SW480 (cell line): ENCODE measurements at regions not wholly inside any gene's neighbourhood (a gene's known extent, or its start where the extent isn't known, plus 50 kb on each side); places are given as distances from the start of the nearest gene placed in this dataset.
"Not testable (repeated sequence)": the region's sequence is repeated elsewhere in the genome, so short reads cannot be mapped to it uniquely, and the experiment has no call there.

ENCODE experiments used
- DNase-seq: peaks from one replicate; pipeline ENCODE4 v3.0.0-alpha.2; 2016; ENCODE audit warnings: low spot score

DNA sequence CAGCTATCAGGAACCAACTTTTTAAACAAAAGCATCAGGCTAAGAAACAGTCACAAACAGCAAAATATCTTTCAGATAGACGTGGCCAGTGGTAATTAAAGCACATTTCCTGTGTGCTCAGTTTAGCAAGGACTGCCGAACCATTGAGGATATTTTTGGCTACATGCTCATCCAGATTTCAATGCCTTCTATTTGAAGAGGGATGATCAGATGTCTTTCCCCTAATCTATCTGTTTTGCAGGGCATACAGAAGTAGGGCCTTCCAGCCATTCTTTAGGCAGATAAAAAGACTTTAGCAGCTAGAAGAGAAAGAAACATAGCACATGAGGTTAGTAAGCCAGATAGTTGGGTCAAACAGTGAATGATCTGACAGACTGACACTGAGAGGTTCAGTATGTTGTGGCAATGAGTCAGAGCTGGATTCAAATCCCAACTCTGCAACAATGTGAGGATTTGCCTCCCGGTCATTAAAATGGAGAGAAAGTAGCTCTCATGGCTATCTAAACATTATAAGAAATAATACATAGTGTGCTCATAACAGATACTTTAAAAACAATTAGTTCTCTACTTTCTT, 100.0 kb upstream of the PRKG2 start:
- no peak for DNase-seq

DNA sequence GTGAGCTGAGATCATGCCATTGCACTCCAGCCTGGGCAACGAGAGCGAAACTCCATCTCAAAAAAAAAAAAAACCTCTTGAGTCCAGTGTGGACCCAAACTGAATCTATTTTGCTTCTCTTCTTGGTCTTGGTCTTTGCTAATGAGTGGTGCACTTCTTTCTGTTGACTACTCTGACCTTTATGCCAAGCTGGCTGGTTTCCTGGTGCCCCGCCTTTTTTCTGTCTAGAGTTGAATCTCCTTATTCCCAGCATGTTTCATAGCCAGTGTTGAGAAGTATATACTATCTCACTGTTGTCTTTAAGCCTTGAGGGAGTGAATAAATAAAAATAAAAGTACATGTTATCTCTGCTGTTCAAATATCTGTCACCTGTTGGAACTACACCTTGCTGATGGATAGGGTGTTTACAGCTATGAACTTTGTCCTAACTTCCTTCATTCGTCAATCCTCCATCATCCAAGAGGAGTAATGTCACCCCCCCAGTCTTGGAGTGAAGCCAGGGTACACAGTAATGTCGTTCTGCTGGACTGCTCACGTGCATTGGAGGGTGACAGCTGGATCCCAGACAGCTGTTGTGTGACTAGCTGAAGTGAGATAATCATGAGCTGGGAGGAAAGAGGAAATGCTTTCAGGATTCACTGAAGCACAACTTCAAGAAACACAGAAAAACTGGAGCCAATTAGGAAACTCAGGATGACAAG, 99.3 kb upstream of the PRKG2 start:
- DNase-seq: peak; percentile 2

DNA sequence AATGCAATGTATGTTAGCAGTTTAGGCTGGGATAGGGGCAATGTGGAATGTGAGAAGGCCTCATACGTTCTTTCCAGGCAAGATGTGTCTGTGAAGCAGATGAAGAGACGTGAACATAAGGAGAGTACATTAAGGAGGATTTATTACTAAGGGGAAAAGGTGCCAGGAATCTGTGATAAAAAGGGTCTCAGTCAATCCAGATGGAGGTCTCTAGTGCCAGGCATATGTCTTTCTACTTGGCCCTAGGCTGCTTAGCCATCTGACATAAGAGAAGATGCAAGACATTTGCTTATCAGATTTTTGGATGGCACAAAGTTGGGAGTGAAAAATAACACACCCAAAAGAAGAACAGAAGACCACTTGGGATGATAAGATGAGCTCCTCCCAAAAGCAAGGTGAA, 93.0 kb upstream of the PRKG2 start:
- DNase-seq: no peak

DNA sequence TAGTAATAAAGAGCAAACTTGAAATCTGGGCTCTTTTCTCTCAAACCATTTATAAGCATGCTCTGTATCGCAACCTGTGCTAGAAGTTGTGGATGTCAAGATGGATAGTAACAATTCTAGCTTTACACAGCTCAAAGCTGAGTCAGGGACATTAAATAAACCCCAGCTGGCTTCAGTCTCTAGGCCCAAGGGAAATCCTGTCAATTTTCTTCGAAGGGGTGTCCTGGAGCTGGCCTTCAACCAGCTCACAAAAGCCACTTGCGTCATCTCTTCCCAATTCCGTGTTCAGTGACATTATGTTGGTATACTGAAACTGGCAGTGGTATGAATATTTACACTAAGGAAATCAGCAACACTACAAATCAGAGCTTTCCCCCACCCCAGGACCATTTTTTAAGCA, 89.8 kb upstream of the PRKG2 start:
- DNase-seq: no peak

DNA sequence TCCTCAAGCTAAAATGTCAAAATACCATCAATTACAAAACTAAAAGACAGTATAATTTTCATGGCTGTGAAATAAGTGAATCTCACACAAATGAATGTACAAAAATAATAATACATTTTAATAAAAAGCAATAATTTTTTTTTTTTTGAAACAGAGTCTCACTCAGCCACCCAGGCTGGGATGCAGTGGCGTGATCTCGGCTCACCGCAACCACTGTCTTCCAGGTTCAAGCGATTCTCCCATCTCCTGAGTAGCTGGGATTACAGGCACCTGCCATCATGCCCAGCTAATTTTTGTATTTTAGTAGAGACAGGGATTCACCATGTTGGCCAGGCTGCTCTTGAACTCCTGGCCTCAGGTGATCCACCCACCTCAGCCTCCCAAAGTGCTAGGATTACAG, 85.3 kb upstream of the PRKG2 start:
- DNase-seq: not testable (repeated sequence)

DNA sequence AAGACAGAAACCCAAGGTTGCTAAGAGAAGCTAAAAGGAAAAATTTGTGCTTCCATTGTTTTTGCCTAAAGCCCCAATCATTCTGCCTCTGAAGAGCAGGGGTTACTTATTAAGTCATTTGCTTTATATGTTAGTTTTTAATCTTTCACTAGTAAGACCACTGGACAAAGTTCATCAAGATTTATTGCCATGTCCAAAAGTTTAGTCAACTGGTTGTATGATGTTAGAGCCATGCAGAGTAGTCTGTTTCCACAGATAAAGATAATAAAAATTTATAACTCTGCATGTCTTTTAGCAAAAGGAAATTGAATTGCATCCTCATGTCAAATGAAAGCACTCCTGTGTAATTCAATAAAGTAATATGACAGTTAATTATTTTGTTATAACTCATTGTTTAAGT, 75.8 kb upstream of the PRKG2 start:
- no peak for DNase-seq

DNA sequence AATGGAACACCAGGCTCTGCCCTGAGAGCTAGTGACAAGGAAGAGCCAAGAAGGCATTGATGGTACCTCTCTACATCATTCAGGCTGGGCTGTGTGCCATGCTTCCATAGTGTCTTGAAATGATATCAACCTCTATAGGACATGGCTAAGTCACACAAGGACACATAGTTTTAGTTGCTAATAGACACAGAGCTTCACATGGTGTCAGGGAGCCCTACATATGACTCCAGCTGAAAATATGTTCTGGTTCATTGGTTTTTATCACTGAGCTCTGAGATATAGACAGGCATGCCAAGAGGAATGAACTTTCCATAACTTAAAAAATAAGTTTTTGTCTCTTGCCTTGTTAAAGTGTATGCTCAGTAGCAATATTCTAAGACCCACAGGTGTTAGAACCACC, 72.1 kb upstream of the PRKG2 start:
- no peak for DNase-seq

- no peak for DNase-seq
Observed at GRCh38 chr4:81282131-81282530, 67.1 kb upstream of the PRKG2 start.

GRCh38 chr4:81274460-81274859, 59.4 kb upstream of the PRKG2 start:
- DNase-seq: no peak

- no peak for DNase-seq
Observed at GRCh38 chr4:81272671-81273070, 57.6 kb upstream of the PRKG2 start.
